ENCODE measurements at regions not wholly inside any gene's neighbourhood (a gene's known extent, or its start where the extent isn't known, plus 50 kb on each side); places are given as distances from the start of the nearest gene placed in this dataset.

DNA sequence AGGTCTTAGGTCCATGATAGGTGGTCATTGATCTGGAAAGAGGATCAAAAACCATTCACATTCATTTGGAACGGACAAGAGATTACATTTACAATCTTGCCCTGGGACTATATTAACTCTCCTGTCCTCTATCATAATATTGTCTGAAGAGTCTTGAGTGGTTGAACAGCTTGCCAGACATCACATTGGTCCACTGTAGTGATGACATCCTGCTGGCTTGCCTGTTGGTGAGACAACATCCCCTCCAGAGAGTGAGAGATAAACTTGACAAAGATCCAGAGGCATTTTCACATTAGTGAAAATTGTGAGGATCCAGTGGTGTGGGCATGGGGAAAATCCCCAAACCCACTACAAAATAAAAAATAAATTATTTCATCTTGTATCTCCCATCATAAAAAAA lies 155.7 kb upstream of the LEF1 start:
- DNase-seq = no peak

DNA sequence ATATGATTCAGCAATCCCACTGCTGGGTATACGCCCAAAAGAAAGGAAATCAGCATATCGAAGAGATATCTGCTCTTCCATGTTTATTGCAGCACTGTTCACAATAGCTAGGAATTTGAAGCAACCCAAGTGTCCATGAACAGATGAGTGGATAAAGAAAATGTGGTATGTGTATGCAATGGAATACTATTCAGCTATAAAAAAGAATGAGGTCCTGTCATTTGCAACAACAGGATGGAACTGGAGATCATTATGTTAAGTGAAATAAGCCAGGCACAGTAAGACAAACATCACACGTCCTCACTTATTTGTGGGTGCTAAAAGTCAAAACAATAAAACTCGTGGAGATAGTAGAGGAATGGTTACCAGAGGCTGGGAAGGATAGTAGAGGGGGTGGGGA lies 153.8 kb upstream of the LEF1 start:
- DNase-seq = no peak

GRCh38 chr4:108320061-108320460 lies 151.3 kb upstream of the LEF1 start:
- no peak for DNase-seq

DNA sequence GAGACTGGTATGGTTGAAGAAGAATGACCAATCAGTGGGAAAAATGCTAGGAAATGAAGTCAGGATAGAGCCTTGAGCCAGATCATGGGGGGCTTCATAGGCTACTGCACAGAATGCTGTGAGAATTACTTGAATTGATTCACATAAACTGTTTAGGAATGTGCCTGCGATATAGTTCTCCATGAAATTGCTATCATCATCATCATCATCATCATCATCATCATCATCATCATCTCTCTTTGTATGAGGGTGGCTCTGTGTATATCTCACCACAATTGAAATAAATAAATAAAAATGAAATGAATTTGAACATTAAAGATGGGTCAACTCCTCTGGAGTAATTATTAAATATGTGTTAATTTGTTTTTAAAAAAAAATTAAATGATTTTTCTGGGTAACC lies 148.6 kb upstream of the LEF1 start:
- no peak for DNase-seq

DNA sequence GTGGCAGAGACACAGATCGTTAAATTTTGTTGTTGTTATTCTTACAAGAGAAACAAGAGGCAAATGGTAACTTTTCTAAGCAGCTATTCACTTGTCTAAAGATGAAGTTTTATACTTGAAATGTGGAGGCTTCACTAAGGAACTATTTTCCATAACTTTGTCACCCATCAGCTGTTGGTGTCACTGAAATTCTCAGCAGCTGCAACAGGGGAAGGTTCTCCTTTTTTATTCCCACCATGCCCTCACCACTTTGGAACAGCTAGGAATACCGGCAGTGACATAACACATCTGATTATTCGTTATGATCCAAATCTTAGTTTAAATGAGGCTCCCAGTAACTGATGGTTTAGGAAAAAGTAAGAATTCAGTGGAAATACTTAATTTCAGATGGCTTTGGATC lies 147.0 kb upstream of the LEF1 start:
- no peak for DNase-seq

- DNase-seq = no peak
These were observed 146.3 kb upstream of the LEF1 start for GRCh38 chr4:108314900-108315589.

DNA sequence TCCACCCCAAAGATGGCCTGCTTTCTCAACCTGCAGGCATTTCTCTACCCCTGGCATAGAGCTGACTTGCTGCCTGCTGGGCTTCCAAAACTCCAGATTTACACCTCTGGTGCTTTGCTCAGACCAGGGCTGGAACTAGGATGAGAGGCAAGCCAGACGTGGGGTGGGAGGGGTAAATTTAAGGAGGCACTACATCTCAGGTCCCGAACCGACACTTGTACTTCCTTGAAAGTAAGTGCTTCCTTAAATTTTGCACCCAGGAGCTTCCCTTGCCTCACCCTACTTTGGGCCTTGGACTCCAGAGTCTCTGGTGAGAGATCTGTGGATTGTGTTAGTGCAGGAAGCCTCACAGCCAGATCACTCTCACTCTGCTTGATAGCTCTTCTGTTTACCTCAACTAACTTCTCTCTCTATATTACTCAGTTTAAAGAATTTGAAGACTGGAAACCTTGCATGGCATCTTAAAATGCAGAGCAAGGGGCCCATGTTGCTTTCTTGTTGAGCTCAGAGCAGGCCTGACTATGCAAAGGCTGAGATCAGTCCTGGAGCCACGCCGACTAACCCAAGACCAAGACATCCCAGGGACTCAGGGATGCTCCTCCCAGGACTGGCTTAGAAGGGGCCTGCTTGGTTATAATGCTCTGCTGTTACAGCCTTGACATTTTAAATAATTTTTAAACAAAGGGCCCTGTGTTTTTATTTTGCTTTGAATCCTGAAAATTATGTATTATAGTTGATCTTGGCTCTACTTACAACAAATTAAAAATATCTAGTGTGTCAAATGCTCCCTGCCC lies 145.0 kb upstream of the LEF1 start:
- DNase-seq = no peak

DNA sequence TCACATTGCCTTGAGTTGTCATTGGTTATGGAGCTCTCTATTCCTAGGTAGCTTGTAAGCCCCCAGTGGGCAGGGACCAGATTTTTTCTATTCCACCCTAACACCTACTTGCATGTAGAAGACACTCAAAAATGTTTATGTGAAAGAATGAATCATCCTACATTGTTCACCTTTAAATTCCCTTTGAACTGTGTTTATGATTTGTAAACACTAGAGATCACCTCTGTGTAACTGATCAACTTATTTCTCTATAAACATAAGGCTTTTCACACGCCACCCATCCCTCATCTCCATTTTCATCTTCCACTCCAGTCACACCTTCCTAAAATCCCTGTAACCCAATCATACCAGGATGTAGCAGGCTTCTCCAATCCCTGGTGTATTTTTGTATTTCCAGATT lies 142.6 kb upstream of the LEF1 start:
- no peak for DNase-seq

DNA sequence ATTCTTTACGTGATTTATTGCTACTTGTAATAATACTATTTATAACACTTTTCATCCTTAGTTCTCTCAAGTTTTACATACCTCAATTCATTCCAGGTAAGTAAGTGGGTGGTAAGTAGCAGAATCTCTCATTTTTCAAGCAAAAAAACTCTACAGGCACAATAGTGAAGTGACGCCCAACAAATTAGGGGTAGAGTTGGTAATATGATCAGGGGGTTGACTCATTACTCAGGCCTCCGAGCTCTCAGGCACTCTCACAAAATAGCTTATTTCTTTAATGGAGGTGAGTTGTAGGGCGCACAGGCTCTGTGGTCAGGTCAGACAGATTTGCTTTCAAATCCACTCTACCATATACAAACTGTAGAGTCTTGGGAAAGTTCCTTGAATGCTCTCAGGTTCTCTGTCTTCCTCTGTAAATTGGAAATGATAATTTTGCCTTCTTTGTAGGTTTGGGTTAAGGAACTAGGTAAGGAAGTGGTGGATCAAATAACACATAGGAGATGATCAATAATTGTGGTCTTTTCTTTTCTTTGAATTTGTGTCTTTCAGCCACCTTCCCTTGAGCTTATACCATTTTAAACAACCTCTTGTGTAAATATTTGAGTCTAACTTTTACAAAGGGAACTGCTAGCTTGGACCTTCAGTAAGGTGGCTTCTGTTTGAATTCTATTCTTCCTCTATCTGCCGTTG lies 134.9 kb upstream of the LEF1 start:
- DNase-seq = no peak

DNA sequence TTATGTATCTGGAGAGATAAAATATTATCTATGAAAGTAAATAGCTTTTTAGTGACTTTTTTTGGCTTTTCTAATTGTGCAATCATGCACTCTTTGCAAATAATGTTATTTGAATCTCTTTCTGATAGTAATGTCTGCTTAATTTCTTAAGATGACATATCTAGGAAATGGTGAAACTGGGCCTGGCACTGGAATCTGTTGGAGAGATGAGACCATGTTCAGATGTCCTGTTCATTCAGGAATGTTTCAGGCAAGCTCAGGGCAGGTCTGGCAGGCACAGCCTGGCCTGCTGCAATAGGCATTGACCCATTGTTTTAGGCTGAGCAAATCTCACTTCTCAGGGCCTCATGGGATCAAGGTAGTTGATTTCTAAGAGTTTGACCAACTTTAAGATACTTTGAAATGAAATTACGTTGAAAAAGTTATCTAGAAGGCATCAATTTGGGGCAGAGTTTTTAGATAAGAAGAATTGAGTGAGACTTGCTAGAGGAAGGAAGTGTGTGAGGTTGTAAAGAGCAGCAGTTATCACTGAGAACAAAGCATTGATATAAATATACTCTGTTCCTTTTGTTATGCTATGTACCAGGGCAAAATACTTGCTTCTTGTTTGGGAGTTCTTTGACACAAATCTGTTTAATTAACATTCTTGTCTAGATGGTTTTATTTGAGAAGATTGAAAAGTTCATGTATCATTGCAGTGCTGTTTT lies 133.0 kb upstream of the LEF1 start:
- no peak for DNase-seq

DNA sequence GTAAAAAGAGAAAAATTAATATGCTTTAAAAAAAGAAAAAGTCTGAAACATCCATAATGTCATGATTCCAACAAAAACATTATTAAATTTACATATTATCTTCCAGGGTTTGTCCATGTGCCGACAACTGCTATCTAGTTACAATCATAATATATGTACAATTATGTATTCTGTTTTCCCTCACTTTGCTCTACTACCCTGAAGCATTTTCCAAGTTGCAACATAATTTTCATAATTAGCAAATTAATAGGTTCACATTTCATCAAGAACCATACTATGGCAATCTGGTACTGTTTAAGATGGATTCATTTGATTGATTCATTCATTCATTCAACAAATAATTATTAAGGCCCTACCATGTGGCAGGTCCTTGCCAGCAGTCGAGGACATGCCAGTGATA lies 128.9 kb upstream of the LEF1 start:
- DNase-seq = no peak

DNA sequence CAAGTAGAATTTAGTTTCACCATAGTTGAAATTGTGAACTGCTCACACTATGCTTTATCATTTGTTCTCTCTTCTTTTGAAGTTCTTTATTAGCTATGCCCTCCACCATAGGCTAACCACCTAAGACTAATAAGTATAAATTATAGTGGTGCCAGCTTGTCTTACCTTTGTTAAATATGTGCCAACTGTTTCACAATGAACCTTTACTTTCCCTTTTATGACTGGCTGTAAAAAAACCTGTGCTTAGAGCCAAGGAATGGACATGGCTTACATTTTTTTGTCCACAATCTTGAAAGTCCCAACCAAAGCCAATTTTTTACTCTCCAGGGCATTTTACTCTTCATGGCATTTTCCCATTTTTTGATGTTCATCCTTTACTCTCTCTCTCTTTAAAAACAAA lies 123.5 kb upstream of the LEF1 start:
- DNase-seq = no peak

GRCh38 chr4:108291137-108291536 lies 122.4 kb upstream of the LEF1 start:
- no peak for DNase-seq

DNA sequence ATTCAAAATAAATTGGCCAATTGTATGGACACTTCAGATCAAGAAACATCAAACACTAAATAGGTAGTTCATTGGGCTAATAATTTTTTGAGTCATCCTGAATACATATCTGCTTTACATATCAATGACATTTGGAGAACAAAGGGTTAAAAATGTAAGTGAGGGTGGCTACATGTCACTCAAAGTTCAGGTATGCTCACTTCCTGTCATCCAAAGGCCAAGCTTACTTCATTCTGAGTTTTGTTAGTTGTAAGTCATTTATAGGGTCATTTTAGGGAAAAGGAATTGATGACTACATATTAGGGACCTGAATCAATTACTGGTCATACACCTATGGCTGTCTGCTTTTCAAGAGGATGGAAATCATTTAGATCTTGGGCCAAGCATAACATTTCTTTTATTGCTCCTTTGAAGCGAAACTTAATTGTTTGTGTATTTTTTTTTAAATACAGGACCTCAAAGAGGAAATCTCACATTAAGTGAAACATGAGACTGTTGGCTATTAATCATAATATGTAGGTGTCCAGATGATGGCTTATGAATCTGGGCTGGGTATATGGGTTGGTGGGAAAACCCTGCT lies 119.2 kb upstream of the LEF1 start:
- DNase-seq = no peak

DNA sequence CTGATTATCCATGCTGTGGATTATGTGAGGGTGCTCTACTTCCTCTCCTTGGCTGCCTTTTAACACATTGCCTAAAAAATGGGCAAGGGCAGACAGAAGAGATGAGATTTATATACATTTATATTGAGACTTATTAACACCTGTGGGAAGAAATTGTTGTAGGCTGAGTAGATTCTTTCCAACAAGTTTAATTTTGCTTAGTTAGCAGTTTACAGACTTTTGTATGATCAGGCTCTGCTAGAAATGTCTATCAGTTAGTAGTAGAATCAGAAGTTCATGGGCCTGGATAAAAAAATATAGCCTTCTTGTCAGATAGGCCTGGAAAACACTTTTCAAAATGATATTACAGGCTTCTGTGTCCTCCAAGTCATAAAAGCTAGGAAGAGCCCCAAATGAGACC lies 111.3 kb upstream of the LEF1 start:
- DNase-seq = no peak

- DNase-seq = no peak
These were observed 108.0 kb upstream of the LEF1 start for GRCh38 chr4:108276690-108277089.

DNA sequence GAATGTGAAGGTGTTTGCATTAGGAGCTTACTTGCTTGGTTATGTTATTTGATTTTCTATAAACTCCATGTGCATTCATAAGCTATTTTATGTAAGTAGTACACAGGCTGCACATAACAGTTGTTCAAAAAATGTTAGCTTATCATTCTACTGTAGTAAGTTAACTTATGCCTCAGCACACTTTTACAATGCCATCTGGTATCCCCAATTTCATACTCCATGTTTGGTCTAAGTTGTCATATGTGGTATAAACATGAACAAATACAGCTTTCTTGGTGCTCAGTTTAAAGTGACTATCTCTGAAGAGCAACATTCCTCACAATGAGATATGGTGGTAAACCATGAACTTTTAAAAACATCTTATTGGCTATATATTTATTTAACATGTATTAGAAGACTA lies 104.3 kb upstream of the LEF1 start:
- DNase-seq = no peak

DNA sequence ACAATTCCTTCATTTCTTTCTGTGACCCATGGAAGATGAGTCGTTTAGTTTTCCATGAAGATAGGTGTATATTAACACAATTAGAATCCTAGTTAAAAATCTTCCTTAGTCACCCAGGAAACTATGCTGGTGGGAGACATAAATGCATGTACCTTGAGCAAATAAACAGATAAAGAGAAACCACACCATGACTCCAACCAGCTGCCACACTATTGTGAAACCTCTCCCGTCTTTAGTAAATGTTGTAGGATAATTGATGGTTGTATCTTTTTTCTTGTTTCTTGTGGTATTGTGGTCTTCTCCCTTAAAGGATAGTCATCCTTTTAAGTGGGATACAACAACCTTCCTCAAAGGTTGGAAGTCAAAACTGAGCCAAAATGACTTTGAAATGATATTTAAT lies 103.8 kb upstream of the LEF1 start:
- DNase-seq = no peak

DNA sequence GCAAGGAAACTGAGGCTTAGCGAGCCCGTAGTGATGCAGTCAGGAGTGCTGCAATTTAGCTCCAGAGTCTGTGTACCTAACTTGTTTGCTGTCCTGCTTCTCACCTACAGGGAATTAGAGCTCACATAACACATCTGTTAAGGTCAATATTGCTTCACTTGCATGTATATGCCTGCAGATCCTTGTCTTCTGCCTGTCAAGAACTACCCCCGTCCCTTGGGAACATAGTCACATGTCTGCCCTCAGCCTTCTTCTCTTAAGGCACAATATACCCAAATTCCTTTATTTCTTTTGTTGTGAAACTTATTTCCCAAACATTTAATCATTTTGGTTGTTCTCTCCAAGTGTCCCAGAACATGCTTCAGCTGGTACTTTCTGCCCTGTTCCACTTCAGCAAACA lies 103.3 kb upstream of the LEF1 start:
- no peak for DNase-seq

DNA sequence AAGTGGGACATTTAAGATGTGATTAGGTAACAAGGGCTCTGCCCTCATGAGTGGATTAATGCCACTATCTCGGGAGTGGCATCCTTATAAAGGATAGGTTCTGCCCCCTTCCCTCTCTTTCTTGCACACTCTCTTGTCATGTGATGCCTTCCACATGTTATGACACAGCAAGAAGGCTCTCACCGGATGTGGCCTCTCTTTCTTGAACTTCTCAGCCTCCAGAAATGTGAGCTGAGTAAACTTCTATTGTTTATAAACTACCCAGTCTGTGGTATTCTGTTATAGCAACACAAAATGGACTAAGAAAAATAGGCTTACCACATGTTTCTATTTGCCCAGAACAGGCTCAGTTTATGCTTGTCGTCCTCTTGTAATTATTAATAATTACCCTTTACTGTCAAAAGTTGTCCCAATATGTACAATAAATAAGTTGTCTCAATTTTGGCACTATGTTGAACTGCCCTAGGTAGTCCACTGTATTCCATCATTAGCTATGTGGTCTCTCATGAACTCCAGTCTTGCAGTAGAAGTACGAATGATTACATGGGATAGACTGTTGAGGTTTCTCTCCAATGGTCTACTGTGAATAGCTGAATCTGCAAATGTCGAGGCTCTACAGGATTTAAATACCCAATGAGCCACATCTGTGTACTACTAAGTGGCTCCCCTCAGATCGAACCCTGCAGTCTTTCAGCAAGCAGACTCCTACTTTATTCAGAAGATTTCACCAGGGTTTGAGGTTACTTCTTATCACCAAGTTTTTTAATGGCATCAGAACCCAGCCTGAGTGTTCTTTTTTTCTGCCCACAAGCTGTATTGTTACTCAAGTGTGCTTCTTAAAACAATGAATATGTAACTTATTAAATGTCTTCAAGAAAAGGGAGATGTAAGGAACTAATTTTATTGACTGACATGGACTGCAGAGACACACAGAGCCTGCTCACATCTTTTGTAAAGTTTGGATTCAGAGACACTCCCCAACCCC lies 102.0 kb upstream of the LEF1 start:
- DNase-seq = no peak

DNA sequence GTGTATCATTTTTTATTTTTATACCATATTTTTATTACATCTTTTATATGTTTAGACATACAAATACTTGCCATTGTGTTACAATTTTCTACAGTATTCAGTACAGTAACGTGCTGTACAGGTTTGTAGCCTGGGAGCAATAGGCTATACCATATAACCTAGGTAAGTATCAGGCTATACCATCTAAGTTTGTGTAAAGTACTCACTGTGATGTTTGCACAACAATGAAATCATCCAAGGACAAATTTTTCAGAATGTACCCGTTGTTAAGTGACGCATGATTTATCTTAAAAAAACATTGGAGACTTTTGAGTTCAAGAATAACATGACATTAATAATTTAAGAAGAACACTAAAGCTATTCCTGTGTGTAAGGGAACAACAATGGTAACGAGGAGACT lies 96.0 kb upstream of the LEF1 start:
- no peak for DNase-seq

DNA sequence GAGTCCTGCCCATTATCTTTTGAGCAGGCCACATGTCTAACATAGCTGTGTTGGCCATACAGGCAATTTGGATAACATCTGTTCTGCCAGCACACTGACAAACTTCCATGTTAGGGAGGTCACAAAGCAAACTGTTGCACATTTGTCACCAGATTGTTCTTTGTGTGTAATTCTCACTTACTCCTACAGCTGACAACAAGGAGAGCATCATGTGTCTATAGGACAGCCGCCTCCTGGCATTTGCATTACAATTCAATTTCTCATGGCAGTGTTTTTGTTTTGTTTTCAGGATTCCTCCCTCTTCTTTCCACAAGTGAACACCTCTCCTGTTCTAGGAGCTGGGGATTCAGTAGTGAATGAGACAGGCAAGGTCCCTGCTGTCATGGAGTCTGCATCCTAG lies 94.3 kb upstream of the LEF1 start:
- DNase-seq = no peak
